ENCODE measurements at regions not wholly inside any gene's neighbourhood (a gene's known extent, or its start where the extent isn't known, plus 50 kb on each side); places are given as distances from the start of the nearest gene placed in this dataset.
"Not testable (repeated sequence)": the region's sequence is repeated elsewhere in the genome, so short reads cannot be mapped to it uniquely, and the experiment has no call there.

GRCh38 chr12:3397596-3397995, 93.4 kb upstream of the PRMT8 start:
- H3K27me3 ChIP-seq (ENCODE audit: control insufficient read depth, insufficient read depth, low read length); H3K27ac ChIP-seq (ENCODE audit: insufficient read depth, low read length); H3K79me2 ChIP-seq (ENCODE audit: control insufficient read depth, insufficient read depth, low read length); H3K9ac ChIP-seq (ENCODE audit: insufficient read depth, low read length); H3K4me1 ChIP-seq (ENCODE audit: control insufficient read depth, extremely low read depth, insufficient read depth, low read length); H3K36me3 ChIP-seq (ENCODE audit: control insufficient read depth, insufficient read depth, low read length); H3K4me3 ChIP-seq (replicated peaks in 1 of 4; ENCODE audit: control extremely low read depth in 1 of 4, insufficient read depth in 1 of 4, low read depth in 3 of 4, low read length in 4 of 4); DNase-seq (ENCODE audit: low read depth in 2 of 2); H4K20me1 ChIP-seq (ENCODE audit: control insufficient read depth, extremely low read depth, insufficient read depth, low read length); H3K4me2 ChIP-seq (ENCODE audit: extremely low read depth, insufficient read depth, low read length); H3K9me3 ChIP-seq (ENCODE audit: control insufficient read depth, insufficient read depth, low read depth, low read length); H2AFZ ChIP-seq (ENCODE audit: low read length): not testable (repeated sequence)

- Histone ChIP-seq H2AFZ (ENCODE audit: low read length) (no peak overlapping the region), H3K27me3 (ENCODE audit: control insufficient read depth, insufficient read depth, low read length) (no peaks in the 10 kb centered on the region), H3K9me3 (ENCODE audit: control insufficient read depth, insufficient read depth, low read depth, low read length) (no peaks in the 10 kb centered on the region), H3K79me2 (ENCODE audit: control insufficient read depth, insufficient read depth, low read length) (no peaks in the 10 kb centered on the region), H4K20me1 (ENCODE audit: control insufficient read depth, extremely low read depth, insufficient read depth, low read length) (no peaks in the 10 kb centered on the region), H3K36me3 (ENCODE audit: control insufficient read depth, insufficient read depth, low read length) (no peaks in the 10 kb centered on the region), H3K27ac (ENCODE audit: insufficient read depth, low read length) (no peak overlapping the region), H3K4me3 (replicated peaks in 1 of 4; ENCODE audit: control extremely low read depth in 1 of 4, insufficient read depth in 1 of 4, low read depth in 3 of 4, low read length in 4 of 4) (no peak overlapping the region), H3K9ac (ENCODE audit: insufficient read depth, low read length) (no peak overlapping the region), H3K4me2 (ENCODE audit: extremely low read depth, insufficient read depth, low read length) (no peak overlapping the region), H3K4me1 (ENCODE audit: control insufficient read depth, extremely low read depth, insufficient read depth, low read length) (no peaks in the 10 kb centered on the region)
- no peak for TF ChIP-seq EZH2 (IDR thresholded peaks at IDR 0.05; ENCODE audit: low read length, missing control alignments)
- DNase-seq (ENCODE audit: low read depth in 2 of 2) = no peak
These were observed 92.7 kb upstream of the PRMT8 start for GRCh38 chr12:3398196-3398789.

GRCh38 chr12:3405821-3406220, 85.2 kb upstream of the PRMT8 start:
- H3K4me3 ChIP-seq (replicated peaks in 1 of 4; ENCODE audit: control extremely low read depth in 1 of 4, insufficient read depth in 1 of 4, low read depth in 3 of 4, low read length in 4 of 4) = no peak overlapping the region
- H3K36me3 ChIP-seq (ENCODE audit: control insufficient read depth, insufficient read depth, low read length) = no peaks in the 10 kb centered on the region
- no peak overlapping the region for H3K4me2 ChIP-seq (ENCODE audit: extremely low read depth, insufficient read depth, low read length)
- H3K9me3 ChIP-seq (ENCODE audit: control insufficient read depth, insufficient read depth, low read depth, low read length) = no peaks in the 10 kb centered on the region
- H2AFZ ChIP-seq (ENCODE audit: low read length) = no peak overlapping the region
- H3K27ac ChIP-seq (ENCODE audit: insufficient read depth, low read length) = no peak overlapping the region
- H3K79me2 ChIP-seq (ENCODE audit: control insufficient read depth, insufficient read depth, low read length) = no peaks in the 10 kb centered on the region
- TF ChIP-seq EZH2 (IDR thresholded peaks at IDR 0.05; ENCODE audit: low read length, missing control alignments) = no peak
- TF ChIP-seq CTCF (conservative IDR thresholded peaks at IDR 0.05 in 1 of 2, IDR thresholded peaks at IDR 0.05 in 1 of 2; ENCODE audit: low read depth in 1 of 2, low read length in 2 of 2) = no peak
- no peaks in the 10 kb centered on the region for H4K20me1 ChIP-seq (ENCODE audit: control insufficient read depth, extremely low read depth, insufficient read depth, low read length)
- no peak for DNase-seq (ENCODE audit: low read depth in 2 of 2)
- H3K4me1 ChIP-seq (ENCODE audit: control insufficient read depth, extremely low read depth, insufficient read depth, low read length) = no peaks in the 10 kb centered on the region
- H3K9ac ChIP-seq (ENCODE audit: insufficient read depth, low read length) = no peak overlapping the region
- H3K27me3 ChIP-seq (ENCODE audit: control insufficient read depth, insufficient read depth, low read length) = no peaks in the 10 kb centered on the region

GRCh38 chr12:3407723-3408122, 83.3 kb upstream of the PRMT8 start:
- Histone ChIP-seq H3K27ac (ENCODE audit: insufficient read depth, low read length) (no peak overlapping the region), H3K9me3 (ENCODE audit: control insufficient read depth, insufficient read depth, low read depth, low read length) (no peaks in the 10 kb centered on the region), H3K79me2 (ENCODE audit: control insufficient read depth, insufficient read depth, low read length) (no peaks in the 10 kb centered on the region), H3K4me1 (ENCODE audit: control insufficient read depth, extremely low read depth, insufficient read depth, low read length) (no peaks in the 10 kb centered on the region), H3K9ac (ENCODE audit: insufficient read depth, low read length) (no peak overlapping the region), H3K4me3 (replicated peaks in 1 of 4; ENCODE audit: control extremely low read depth in 1 of 4, insufficient read depth in 1 of 4, low read depth in 3 of 4, low read length in 4 of 4) (no peak overlapping the region), H4K20me1 (ENCODE audit: control insufficient read depth, extremely low read depth, insufficient read depth, low read length) (no peaks in the 10 kb centered on the region), H2AFZ (ENCODE audit: low read length) (no peak overlapping the region), H3K4me2 (ENCODE audit: extremely low read depth, insufficient read depth, low read length) (no peak overlapping the region), H3K36me3 (ENCODE audit: control insufficient read depth, insufficient read depth, low read length) (no peaks in the 10 kb centered on the region), H3K27me3 (ENCODE audit: control insufficient read depth, insufficient read depth, low read length) (no peaks in the 10 kb centered on the region)
- no peak for TF ChIP-seq CTCF (conservative IDR thresholded peaks at IDR 0.05 in 1 of 2, IDR thresholded peaks at IDR 0.05 in 1 of 2; ENCODE audit: low read depth in 1 of 2, low read length in 2 of 2)
- TF ChIP-seq EZH2 (IDR thresholded peaks at IDR 0.05; ENCODE audit: low read length, missing control alignments) = no peak
- DNase-seq (ENCODE audit: low read depth in 2 of 2) = no peak

Data from fibroblast of lung (primary cell).